ENCODE measurements at regions not wholly inside any gene's neighbourhood (a gene's known extent, or its start where the extent isn't known, plus 50 kb on each side); places are given as distances from the start of the nearest gene placed in this dataset.

DNA sequence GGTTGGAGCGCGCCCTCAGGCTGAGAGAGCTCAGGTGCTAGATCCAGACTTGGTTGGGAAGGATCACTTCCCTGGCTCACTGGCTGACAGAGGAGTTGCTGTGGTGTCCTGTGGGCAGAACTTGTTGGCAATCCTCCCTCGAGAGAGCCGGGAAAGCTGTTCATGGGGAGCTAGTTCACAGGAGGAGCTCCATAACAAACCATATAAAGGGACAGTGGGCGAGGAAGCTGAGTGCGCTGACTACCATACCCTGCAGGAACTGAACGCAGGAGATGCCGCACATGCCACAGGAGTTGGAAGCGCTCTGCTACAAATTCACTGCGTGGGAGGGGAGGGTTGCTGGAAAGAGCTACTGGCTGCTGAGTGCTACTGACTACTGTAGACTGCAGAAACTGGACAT, 243.2 kb downstream of the OGFRL1 start:
- no peak for DNase-seq

GRCh38 chr6:71533939-71534379, 245.3 kb downstream of the OGFRL1 start:
- DNase-seq: no peak

GRCh38 chr6:71534921-71535320, 246.3 kb downstream of the OGFRL1 start:
- DNase-seq: no peak

GRCh38 chr6:71537717-71538116, 249.1 kb downstream of the OGFRL1 start:
- no peak for DNase-seq

GRCh38 chr6:71544028-71544427, 255.4 kb downstream of the OGFRL1 start:
- no peak for DNase-seq

- DNase-seq: no peak
These were observed 256.3 kb downstream of the OGFRL1 start for GRCh38 chr6:71544906-71545305.

DNA sequence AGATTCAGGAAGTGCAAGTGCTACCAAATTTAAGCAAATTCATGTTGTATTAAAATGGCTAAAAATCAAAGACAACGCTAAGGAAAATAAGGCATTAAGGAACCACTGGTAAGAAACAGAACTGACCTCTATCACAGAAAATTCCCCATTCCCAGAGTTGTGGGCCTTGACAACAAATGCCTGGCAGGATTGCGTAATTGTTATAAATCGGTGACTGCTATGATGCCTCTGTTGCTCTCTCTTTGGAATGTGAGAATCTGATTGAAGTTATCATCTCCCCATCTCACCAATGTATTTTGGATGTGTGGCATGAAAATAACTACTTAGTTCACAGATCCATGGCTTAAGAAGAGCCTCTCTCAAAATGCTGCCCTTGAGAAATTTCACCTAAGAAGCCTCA, 257.3 kb downstream of the OGFRL1 start:
- no peak for DNase-seq

- DNase-seq: no peak
These were observed 263.2 kb downstream of the OGFRL1 start for GRCh38 chr6:71551798-71552197.

DNA sequence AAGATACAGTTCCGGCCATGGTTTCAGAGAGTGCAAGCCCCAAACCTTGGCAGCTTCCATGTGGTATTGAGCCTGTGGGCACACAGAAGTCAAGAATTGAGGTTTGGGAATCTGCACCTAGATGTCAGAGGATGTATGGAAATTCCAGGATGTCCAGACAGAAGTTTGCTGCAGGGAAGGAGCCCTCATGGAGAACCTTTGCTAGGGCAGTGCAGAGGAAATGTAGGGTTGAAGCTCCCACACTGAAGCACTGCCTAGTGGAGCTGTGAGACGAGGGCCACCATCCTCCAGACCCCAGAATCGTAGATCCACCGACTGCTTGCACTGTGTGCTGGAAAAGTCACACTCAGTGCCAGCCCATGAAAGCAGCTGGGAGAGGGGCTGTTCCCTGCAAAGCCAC, 267.5 kb downstream of the OGFRL1 start:
- no peak for DNase-seq

GRCh38 chr6:71558974-71559373, 270.4 kb downstream of the OGFRL1 start:
- DNase-seq: no peak

DNA sequence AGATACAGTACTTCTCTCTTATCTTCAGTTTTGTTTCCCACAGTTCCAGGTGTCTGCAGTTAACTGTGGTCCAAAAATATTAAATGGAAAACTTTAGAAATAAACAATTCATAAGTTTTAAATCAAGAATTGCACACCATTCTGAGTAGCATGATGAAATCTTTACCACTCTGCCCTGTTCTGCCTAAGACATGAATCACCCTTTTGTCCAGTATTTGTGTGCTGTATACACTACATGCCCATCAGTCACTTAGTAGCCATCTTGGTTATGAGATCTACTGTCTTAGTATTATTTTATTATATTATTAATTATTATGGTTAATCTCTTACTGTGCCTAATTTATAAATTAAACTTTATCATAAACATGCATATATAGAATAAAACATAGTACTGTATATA, 279.0 kb downstream of the OGFRL1 start:
- DNase-seq: no peak

- DNase-seq: no peak
These were observed 289.2 kb downstream of the OGFRL1 start for GRCh38 chr6:71577766-71578165.

DNA sequence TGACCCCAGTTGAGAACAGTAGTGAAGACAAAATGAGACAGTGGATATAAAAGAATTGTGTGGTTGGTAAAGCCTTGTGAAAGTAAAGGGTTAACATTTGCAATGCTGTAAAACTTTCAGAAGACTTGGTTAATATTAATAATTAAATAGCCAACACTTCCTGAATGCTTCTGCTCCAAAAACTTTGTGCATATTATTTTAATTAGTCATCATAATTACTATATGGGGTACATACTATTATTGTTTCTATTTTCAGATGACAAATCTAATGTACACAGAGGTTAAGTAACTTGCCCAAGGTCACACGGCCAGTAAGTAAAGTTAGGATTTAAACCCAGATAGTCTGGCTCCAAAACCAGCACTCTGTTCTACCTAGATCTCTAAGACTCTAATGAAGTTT, 291.3 kb downstream of the OGFRL1 start:
- no peak for DNase-seq

DNA sequence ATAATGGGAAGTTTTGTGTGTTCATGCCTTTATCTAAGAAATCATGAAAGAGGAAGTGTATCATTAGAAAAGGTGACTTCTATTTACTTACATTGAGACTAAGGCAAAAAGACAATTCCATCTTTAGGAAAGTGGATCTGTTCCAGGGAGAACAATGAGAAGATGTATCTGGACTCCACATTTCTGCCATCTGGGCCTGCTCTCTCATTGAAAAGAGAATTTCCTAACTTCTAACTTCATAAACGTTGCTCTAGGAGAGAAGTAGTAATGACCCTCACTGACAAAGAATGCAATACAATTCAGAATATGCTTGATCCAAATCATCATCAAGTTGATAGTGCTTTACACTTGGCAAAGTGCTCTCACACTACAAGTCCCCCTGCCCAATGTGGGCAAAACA, 294.2 kb downstream of the OGFRL1 start:
- no peak for DNase-seq

DNA sequence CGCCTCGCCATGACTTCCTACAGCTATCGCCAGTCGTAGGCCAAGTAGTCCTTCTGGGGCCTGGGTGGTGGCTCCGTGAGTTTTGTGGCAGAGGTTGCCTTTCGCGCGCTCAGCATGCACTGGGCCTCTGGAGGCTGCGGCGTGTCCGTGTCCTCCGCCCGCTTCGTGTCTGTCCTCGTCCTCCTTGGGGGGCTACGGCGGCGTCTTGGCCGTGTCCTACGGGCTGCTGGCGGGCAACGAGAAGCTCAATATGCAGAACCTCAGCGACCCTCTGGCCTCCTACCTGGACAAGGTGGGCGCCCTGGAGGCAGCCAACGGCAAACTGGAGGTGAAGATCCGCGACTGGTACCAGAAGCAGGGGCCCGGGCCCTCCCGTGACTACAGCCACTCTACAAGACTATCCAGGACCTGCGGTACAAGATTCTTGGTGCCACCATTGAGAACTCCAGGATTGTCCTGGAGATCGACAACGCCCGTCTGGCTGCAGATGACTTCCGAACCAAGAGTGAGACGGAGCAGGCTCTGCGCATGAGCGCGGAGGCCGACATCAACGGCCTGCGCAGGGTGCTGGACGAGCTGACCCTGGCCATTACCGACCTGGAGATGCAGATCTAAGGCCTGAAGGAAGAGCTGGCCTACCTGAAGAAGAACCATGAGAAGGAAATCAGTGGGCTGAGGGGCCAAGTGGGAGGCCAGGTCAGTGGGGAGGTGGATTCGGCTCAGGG, 296.3 kb downstream of the OGFRL1 start:
- no peak for DNase-seq

- no peak for DNase-seq
These were observed 296.9 kb downstream of the OGFRL1 start for GRCh38 chr6:71585472-71585871.

- DNase-seq: no peak
These were observed 297.9 kb upstream of the RIMS1 start for GRCh38 chr6:71588490-71588889.

GRCh38 chr6:71589254-71589653, 297.1 kb upstream of the RIMS1 start:
- no peak for DNase-seq

GRCh38 chr6:71592643-71593042, 293.7 kb upstream of the RIMS1 start:
- no peak for DNase-seq

DNA sequence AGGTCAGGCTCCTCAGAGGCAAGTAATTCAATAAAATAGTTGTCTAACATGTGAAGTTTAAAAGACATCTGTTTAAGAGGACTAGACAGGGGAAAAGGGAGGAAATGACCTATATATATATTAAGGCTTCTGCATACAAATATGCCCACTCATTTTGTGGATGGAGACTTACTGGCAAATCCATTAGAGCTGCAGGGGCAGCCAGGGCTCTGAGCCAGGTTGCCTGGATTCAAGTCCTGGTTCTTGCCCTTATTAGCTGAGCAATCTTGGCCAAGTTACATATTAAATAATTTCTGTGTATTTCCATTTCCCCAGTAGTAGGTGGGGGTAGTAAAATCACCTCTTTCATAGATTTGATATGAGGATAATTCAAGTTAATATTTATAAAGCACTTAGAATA, 287.0 kb upstream of the RIMS1 start:
- DNase-seq: no peak

DNA sequence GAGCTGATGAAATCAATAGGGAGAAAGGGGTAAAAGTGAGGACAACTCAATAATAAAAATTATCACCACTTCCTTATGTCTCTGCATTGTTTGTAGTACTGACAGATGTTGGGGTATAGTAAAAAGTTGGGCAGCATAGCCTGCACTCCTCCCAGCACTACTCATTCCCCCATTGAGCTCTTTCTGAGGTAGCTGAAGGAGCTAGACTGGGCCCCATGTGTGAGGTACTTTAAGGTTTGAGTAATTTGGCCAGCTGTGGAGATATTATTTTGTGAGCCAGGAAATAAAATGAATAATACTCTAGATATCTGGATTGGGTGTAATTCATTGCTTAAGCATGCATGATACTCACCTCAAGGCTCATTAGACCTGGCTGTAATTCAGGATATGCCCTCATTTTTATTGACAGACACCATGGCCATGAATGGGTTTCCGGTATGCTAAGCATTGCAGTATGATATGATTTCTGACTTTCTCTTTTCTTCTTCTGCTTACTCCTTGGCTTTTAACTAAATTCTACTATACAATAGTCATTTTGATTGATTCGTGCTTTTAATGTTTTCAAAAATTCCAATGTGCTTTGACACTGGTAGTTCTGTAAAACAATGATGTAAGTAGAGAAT, 283.9 kb upstream of the RIMS1 start:
- no peak for DNase-seq

- no peak for DNase-seq
These were observed 283.3 kb upstream of the RIMS1 start for GRCh38 chr6:71603021-71603420.

DNA sequence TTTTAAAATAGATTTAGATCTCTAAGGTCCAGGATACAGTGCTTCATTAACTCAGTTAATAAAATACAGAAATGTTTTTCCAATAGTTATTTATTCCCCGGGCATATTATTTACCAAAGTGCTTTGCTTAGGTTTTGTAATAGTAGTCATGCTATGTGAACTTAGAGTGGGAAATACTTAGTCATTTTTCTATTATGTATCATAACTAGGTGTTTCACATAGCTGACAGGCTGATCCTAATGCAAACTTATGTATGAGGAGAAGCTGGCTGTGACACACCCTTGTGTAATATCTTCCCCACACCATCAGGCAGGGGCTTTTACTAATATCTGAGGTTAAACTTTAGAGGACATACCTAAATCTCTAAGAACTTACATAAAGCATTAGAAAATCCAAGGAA, 277.7 kb upstream of the RIMS1 start:
- no peak for DNase-seq

DNA sequence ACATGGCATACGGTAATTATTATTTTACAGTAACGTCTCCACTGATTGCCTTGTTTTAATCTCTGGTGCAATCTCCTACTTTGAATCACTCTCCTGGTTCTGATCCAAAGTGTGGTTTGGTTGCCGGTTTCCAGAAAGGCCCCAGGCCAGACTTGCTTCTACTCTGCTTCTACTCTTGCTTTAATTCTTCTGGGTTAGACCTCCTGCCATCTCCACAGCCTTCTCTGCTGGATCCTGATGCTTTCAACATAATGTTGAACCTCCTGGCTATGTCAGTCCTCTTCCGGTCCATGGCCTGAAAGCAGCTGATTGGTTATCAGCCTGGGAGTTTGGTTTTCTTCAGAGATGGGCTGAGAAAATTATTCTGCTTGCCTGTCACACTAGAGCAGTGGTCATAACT, 266.5 kb upstream of the RIMS1 start:
- no peak for DNase-seq

- no peak for DNase-seq
These were observed 264.3 kb upstream of the RIMS1 start for GRCh38 chr6:71621918-71622519.
